ENCODE measurements at regions not wholly inside any gene's neighbourhood (a gene's known extent, or its start where the extent isn't known, plus 50 kb on each side); places are given as distances from the start of the nearest gene placed in this dataset.
"Not testable (repeated sequence)": the region's sequence is repeated elsewhere in the genome, so short reads cannot be mapped to it uniquely, and the experiment has no call there.

GRCh38 chr1:83400173-83400572 is 598.8 kb downstream of the TTLL7 start:
- intact Hi-C loops (cut with DNase I; ENCODE audit: low total_unique reads); H3K27me3 ChIP-seq; H3K36me3 ChIP-seq; H3K27ac ChIP-seq; DNase-seq; ATAC-seq; H3K4me3 ChIP-seq; H3K4me1 ChIP-seq; H3K9me3 ChIP-seq; in situ Hi-C loops (cut with MboI; ENCODE audit: low sequenced_read_pairs in 4 of 4): not testable (repeated sequence)

DNA sequence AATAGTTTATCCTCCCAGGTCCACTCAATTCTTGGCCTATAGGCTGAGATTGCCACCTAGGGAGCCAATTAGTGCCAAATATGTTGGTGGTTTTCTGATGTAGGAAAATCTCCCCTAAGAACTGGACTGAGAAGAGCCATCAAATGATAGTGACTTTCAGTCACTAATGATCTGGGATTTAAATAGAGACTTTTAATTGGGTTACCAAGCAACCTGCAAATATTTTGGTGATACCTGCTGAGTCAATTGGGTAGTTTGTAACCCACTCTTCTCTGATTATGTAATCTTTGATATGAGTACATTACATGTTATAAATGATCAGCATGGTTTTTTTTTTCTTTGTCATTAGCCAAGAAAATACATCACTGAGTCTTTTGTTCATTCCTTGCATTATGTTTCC is 600.8 kb downstream of the TTLL7 start:
- ATAC-seq; intact Hi-C loops (cut with DNase I; ENCODE audit: low total_unique reads): not testable (repeated sequence)

GRCh38 chr1:83395130-83395529 is 603.8 kb downstream of the TTLL7 start:
- in situ Hi-C loops (cut with MboI; ENCODE audit: low sequenced_read_pairs in 4 of 4); intact Hi-C loops (cut with DNase I; ENCODE audit: low total_unique reads); DNase-seq: not testable (repeated sequence)

More for the DNA sequence above, 600.8 kb downstream of the TTLL7 start:
- H3K4me1 ChIP-seq; H3K27ac ChIP-seq; DNase-seq; H3K9me3 ChIP-seq; H3K36me3 ChIP-seq; H3K27me3 ChIP-seq; in situ Hi-C loops (cut with MboI; ENCODE audit: low sequenced_read_pairs in 4 of 4); H3K4me3 ChIP-seq: not testable (repeated sequence)

DNA sequence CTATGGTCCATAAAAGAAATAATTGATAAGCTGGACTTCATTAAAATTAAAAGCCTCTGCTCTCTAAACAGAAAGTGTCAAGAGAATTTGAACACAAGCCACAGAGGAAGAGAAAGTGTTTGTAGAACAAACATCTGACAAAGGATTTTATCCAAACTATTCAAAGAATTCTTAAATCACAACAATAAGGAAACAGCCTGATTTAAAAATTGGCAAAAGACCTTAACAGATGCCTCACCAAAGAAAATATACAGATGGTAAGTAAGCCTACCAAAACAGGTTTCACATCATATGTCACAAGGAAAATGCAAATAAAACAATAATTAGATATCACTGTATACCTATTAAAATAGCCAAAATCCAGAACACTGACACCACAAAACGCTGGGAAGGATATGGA is 612.0 kb downstream of the TTLL7 start:
- ATAC-seq; H3K36me3 ChIP-seq; intact Hi-C loops (cut with DNase I; ENCODE audit: low total_unique reads); in situ Hi-C loops (cut with MboI; ENCODE audit: low sequenced_read_pairs in 4 of 4); H3K4me1 ChIP-seq; H3K9me3 ChIP-seq; H3K27me3 ChIP-seq; H3K4me3 ChIP-seq; DNase-seq; H3K27ac ChIP-seq: not testable (repeated sequence)

More at GRCh38 chr1:83395130-83395529, 603.8 kb downstream of the TTLL7 start:
- not testable (repeated sequence) for H3K4me1 ChIP-seq, H3K27me3 ChIP-seq, H3K9me3 ChIP-seq, H3K4me3 ChIP-seq, ATAC-seq, H3K27ac ChIP-seq, H3K36me3 ChIP-seq

DNA sequence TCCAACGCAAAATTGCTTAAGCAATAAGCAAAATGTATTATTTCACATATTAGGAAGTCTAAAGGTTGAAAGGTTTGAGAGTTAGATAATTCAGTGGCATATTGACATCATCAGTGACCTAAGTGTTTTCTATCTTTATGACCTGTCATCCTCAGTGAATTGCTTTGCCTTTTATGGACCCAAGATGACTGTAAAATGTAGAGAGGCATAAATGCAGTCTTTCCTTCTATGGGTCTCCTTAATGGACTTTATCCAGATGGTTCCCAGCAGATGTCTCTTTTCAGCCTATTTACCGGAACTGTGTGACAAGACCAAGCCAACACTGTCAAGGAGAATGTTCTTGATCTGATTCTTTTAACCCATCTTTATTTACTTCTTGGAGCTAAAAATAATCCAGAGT is 615.8 kb downstream of the TTLL7 start:
- H3K36me3 ChIP-seq; H3K27ac ChIP-seq; H3K9me3 ChIP-seq; DNase-seq; H3K27me3 ChIP-seq; intact Hi-C loops (cut with DNase I; ENCODE audit: low total_unique reads); H3K4me3 ChIP-seq; ATAC-seq; H3K4me1 ChIP-seq; in situ Hi-C loops (cut with MboI; ENCODE audit: low sequenced_read_pairs in 4 of 4): not testable (repeated sequence)

GRCh38 chr1:83373018-83373417 is 625.9 kb downstream of the TTLL7 start:
- H3K27ac ChIP-seq; DNase-seq; H3K4me1 ChIP-seq; in situ Hi-C loops (cut with MboI; ENCODE audit: low sequenced_read_pairs in 4 of 4); H3K4me3 ChIP-seq; H3K27me3 ChIP-seq; ATAC-seq; H3K9me3 ChIP-seq; H3K36me3 ChIP-seq; intact Hi-C loops (cut with DNase I; ENCODE audit: low total_unique reads): not testable (repeated sequence)

DNA sequence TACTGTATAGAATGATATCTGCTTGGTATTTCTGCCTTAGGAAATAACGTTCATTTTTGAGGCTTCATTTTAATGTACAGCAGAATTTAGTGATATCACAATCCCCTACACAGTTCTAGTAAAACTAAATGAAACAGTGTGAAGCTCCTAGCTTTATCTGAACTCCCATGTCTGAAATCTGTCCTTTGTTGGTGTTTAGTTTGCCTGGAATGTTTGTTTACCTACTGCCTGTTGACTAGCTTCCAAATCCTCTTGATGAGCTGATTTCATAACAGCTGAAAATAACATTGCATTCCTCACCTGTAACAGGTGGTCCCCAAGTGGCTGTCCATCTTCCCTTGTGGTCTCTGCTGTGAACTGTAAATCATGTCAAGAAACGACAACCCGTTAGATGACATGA is 629.1 kb downstream of the TTLL7 start:
- in situ Hi-C loops (cut with MboI; ENCODE audit: low sequenced_read_pairs in 4 of 4); H3K27ac ChIP-seq; H3K4me1 ChIP-seq; H3K36me3 ChIP-seq; H3K9me3 ChIP-seq; ATAC-seq; H3K27me3 ChIP-seq; DNase-seq; intact Hi-C loops (cut with DNase I; ENCODE audit: low total_unique reads); H3K4me3 ChIP-seq: not testable (repeated sequence)

DNA sequence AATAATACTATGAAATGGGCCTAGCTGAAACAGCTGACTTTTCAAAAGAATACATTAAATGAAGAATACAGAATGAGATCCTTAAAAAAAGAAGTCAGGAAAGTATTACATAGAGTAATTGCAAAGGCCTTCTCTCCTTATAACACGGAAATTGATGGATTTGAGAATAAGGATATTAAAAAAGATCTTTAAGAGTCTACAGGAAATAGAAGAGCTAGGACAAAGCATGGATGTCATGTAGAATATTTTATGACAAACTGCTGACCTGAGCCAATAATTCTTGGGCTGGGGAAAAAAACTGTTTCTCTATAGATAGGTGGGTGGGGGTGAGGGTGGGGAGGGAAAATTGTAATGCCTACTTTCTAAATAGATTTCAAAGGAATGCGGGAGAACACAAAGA is 633.6 kb downstream of the TTLL7 start:
- H3K4me3 ChIP-seq; H3K27me3 ChIP-seq; intact Hi-C loops (cut with DNase I; ENCODE audit: low total_unique reads); H3K27ac ChIP-seq; in situ Hi-C loops (cut with MboI; ENCODE audit: low sequenced_read_pairs in 4 of 4); DNase-seq; H3K36me3 ChIP-seq; H3K9me3 ChIP-seq; H3K4me1 ChIP-seq; ATAC-seq: not testable (repeated sequence)

DNA sequence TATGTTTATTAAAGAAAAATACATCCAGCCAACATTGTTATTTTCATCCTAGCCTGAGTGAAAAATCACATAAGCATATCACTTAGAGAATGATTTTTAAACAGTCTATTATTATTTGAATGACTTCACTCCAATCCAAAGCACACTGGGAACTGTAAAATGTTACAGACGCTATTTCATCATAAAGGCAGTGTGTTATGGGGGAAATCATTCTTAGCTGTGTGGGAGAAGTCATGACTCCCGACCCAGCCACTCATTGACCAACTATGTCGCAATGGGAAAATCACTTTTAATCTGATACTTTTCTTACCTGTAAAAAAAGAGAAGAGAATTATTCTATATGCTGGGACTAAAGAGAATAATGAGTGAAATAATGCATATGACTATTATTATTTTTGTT is 653.6 kb downstream of the TTLL7 start:
- intact Hi-C loops (cut with DNase I; ENCODE audit: low total_unique reads); H3K27ac ChIP-seq; DNase-seq; H3K4me1 ChIP-seq; H3K27me3 ChIP-seq; in situ Hi-C loops (cut with MboI; ENCODE audit: low sequenced_read_pairs in 4 of 4); H3K9me3 ChIP-seq; ATAC-seq; H3K36me3 ChIP-seq; H3K4me3 ChIP-seq: not testable (repeated sequence)

DNA sequence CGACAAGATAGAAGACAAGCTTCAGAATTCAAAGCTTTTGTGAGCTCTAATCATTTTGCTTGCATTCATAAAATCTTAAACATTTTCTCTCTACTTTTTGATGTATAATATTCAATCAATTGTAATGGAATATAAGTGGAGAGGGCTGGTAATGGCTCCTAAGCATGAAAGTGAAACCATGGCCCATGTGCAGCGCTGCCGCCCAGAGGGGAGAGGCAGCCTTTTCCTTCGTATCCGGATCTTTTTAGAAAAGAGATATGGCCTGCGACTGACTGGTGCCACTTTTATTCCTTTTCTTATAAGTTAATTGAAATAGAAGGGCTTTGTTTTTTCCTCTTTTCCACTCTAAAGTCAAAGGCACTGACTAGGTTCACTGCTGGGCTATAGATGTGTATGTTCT is 655.2 kb downstream of the TTLL7 start:
- intact Hi-C loops (cut with DNase I; ENCODE audit: low total_unique reads); DNase-seq; H3K27ac ChIP-seq; H3K9me3 ChIP-seq; H3K4me1 ChIP-seq; in situ Hi-C loops (cut with MboI; ENCODE audit: low sequenced_read_pairs in 4 of 4); ATAC-seq; H3K36me3 ChIP-seq; H3K4me3 ChIP-seq; H3K27me3 ChIP-seq: not testable (repeated sequence)

GRCh38 chr1:83342995-83343394 is 655.9 kb downstream of the TTLL7 start:
- H3K4me1 ChIP-seq; H3K36me3 ChIP-seq; H3K27me3 ChIP-seq; ATAC-seq; H3K27ac ChIP-seq; intact Hi-C loops (cut with DNase I; ENCODE audit: low total_unique reads); in situ Hi-C loops (cut with MboI; ENCODE audit: low sequenced_read_pairs in 4 of 4); DNase-seq; H3K4me3 ChIP-seq; H3K9me3 ChIP-seq: not testable (repeated sequence)

- ATAC-seq; H3K9me3 ChIP-seq; intact Hi-C loops (cut with DNase I; ENCODE audit: low total_unique reads); in situ Hi-C loops (cut with MboI; ENCODE audit: low sequenced_read_pairs in 4 of 4); H3K4me1 ChIP-seq; H3K36me3 ChIP-seq; H3K27me3 ChIP-seq; H3K27ac ChIP-seq; DNase-seq; H3K4me3 ChIP-seq: not testable (repeated sequence)
Measured at GRCh38 chr1:83332308-83332707, 666.6 kb downstream of the TTLL7 start.

Measured in gastrocnemius medialis (tissue), 4 donors.